HCT116 (cell line): ENCODE measurements at regions not wholly inside any gene's neighbourhood (a gene's known extent, or its start where the extent isn't known, plus 50 kb on each side); places are given as distances from the start of the nearest gene placed in this dataset.

Experiments used
- ATAC-seq: fragments of 200-7000 bp; cut with Tn5 transposase; 2 replicates; pipeline ENCODE4 v1.9.1; 2020; ENCODE audit warnings: mild to moderate bottlenecking, moderate library complexity
- BruUV-seq: library from RNA; stranded (reverse); fragments of 400-500 nt; replicated peaks from 2 replicates; lab custom pipeline; 2021; lab: Mats Ljungman, UMichigan
- CTCF ChIA-PET: fragments of 300-600 bp; sonication (Branson Sonifier 250); formaldehyde crosslinking; loops from one replicate; lab custom pipeline; 2021; ENCODE audit warnings: antibody characterized with exemption; lab: Charles Lee
- POLR2A ChIA-PET: fragments of 300-600, 350-600 bp; sonication (Branson Sonifier 250); formaldehyde crosslinking; loops from one replicate; lab custom pipeline; 2021; ENCODE audit warnings: antibody characterized with exemption; lab: Charles Lee
- RAD21 ChIA-PET, 2 experiments: fragments of 300-600 bp; sonication (Branson Sonifier 250); formaldehyde crosslinking; loops; one replicate each; lab custom pipeline; 2023; ENCODE audit warnings: low total read pairs in 2 of 2; ENCODE audit not compliant: uncharacterized antibody in 2 of 2, unreplicated experiment in 2 of 2, low non-redundant PET in 1 of 2; lab: Charles Lee
- DNase-seq: peaks from one replicate; pipeline ENCODE4 v3.0.0-alpha.2; 2010; ENCODE audit warnings: low read depth, low spot score
- H2AFZ ChIP-seq: fragments of 200-600 bp; shearing (Covaris generic), sonication (generic); 2 replicates; pipeline ENCODE4 v1.6.1; 2017; ENCODE audit warnings: low read depth, mixed run types, mixed read lengths, antibody characterized with exemption, low read length; ENCODE audit not compliant: poor library complexity, severe bottlenecking
- H3K27ac ChIP-seq: 2 replicates; pipeline ENCODE4 v1.5.1; 2012; ENCODE audit warnings: low read depth, low read length
- H3K27me3 ChIP-seq: fragments of 200-600 bp; sonication (generic); 2 replicates; pipeline ENCODE4 v1.6.1; 2016; ENCODE audit warnings: mixed run types, low read length, mixed read lengths; ENCODE audit not compliant: insufficient read depth
- H3K36me3 ChIP-seq, 2 experiments: fragments of 200-500 bp in 1 of 2; fragments of 200-600 bp in 1 of 2; sonication (Bioruptor generic) in 1 of 2; sonication (generic) in 1 of 2; 2 replicates each; pipeline versions ENCODE4 v1.5.1 to v1.6.1; 2014 to 2016; ENCODE audit warnings: low read length in 2 of 2, inconsistent platforms in 1 of 2, mixed read lengths in 1 of 2, mixed run types in 1 of 2; ENCODE audit not compliant: insufficient read depth in 2 of 2, control insufficient read depth in 1 of 2
- H3K4me1 ChIP-seq, 2 experiments: fragments of 200-600 bp in 1 of 2; sonication (generic) in 1 of 2; 2 replicates each; pipeline versions ENCODE4 v1.5.1 to v1.6.1; 2012 to 2017; ENCODE audit warnings: low read length in 2 of 2, inconsistent platforms in 1 of 2, mild to moderate bottlenecking in 1 of 2, mixed read lengths in 1 of 2, mixed run types in 1 of 2, moderate library complexity in 1 of 2; ENCODE audit not compliant: insufficient read depth in 2 of 2, control insufficient read depth in 1 of 2
- H3K4me2 ChIP-seq: fragments of 200-600 bp; sonication (generic); 2 replicates; pipeline ENCODE4 v1.6.1; 2017; ENCODE audit warnings: mixed run types, low read length, mixed read lengths
- H3K4me3 ChIP-seq, 2 experiments: fragments of 200-600 bp in 1 of 2; sonication (generic) in 1 of 2; replicated peaks in 1 of 2; 2 replicates each; pipeline ENCODE4 v1.5.1; 2011 to 2016; ENCODE audit warnings: low read length in 2 of 2, control low read depth in 1 of 2, low read depth in 1 of 2, mild to moderate bottlenecking in 1 of 2, mixed read lengths in 1 of 2, mixed run types in 1 of 2
- H3K79me2 ChIP-seq: fragments of 200-600 bp; sonication (generic); 2 replicates; pipeline ENCODE4 v1.6.1; 2017; ENCODE audit warnings: mild to moderate bottlenecking, mixed run types, low read length, moderate library complexity, mixed read lengths; ENCODE audit not compliant: insufficient read depth
- H3K9ac ChIP-seq: fragments of 200-600 bp; sonication (generic); 2 replicates; pipeline ENCODE4 v1.6.1; 2016; ENCODE audit warnings: low read length, mixed read lengths
- H3K9me2 ChIP-seq: fragments of 200-600 bp; sonication (generic), shearing (Covaris generic); 2 replicates; pipeline ENCODE4 v1.6.1; 2017; ENCODE audit warnings: mixed run types, mild to moderate bottlenecking, moderate library complexity; ENCODE audit not compliant: insufficient read depth
- H3K9me3 ChIP-seq, 2 experiments: fragments of 200-500 bp in 1 of 2; fragments of 200-600 bp in 1 of 2; sonication (Bioruptor generic) in 1 of 2; sonication (generic) in 1 of 2; 2 replicates each; pipeline ENCODE4 v1.6.1; 2014 to 2017; ENCODE audit warnings: low read length in 2 of 2, mixed read lengths in 2 of 2, inconsistent platforms in 1 of 2, low read depth in 1 of 2, mild to moderate bottlenecking in 1 of 2, mixed run types in 1 of 2, moderate library complexity in 1 of 2; ENCODE audit not compliant: control insufficient read depth in 1 of 2, insufficient read depth in 1 of 2
- H4K20me1 ChIP-seq: fragments of 200-600 bp; sonication (generic), shearing (Covaris generic); 2 replicates; pipeline ENCODE4 v1.6.1; 2017; ENCODE audit warnings: mixed run types, mild to moderate bottlenecking, moderate library complexity; ENCODE audit not compliant: insufficient read depth
- ATF3 ChIP-seq: IDR thresholded peaks from 2 replicates; pipeline ENCODE4 v1.6.1; 2012
- CBX3 ChIP-seq: IDR thresholded peaks from 2 replicates; pipeline ENCODE4 v1.6.1; 2012; ENCODE audit warnings: low read depth
- CEBPB ChIP-seq: IDR thresholded peaks from 2 replicates; pipeline ENCODE4 v1.6.1; 2012; ENCODE audit warnings: low read depth
- EGR1 ChIP-seq: IDR thresholded peaks from 2 replicates; pipeline ENCODE4 v1.6.1; 2012; ENCODE audit warnings: low read depth
- EZH2phosphoT487 ChIP-seq: fragments of 200-600 bp; IDR thresholded peaks from 2 replicates; pipeline ENCODE4 v1.6.1; 2018; ENCODE audit warnings: antibody characterized with exemption, borderline replicate concordance
- FOSL1 ChIP-seq: IDR thresholded peaks from 2 replicates; pipeline ENCODE4 v1.6.1; 2012; ENCODE audit warnings: low read depth
- JUND ChIP-seq: IDR thresholded peaks from 2 replicates; pipeline ENCODE4 v1.6.1; 2012
- MAX ChIP-seq: IDR thresholded peaks from 2 replicates; pipeline ENCODE4 v1.6.1; 2012
- POLR2A ChIP-seq: IDR thresholded peaks from 2 replicates; pipeline ENCODE4 v1.7.0; 2011; ENCODE audit warnings: borderline replicate concordance; ENCODE audit not compliant: insufficient read depth, insufficient read length; ENCODE audit errors: extremely low read depth
- REST ChIP-seq: IDR thresholded peaks from 2 replicates; pipeline ENCODE4 v1.6.1; 2012; ENCODE audit warnings: low read depth
- SIN3A ChIP-seq: IDR thresholded peaks from 2 replicates; pipeline ENCODE4 v1.6.1; 2012; ENCODE audit warnings: low read depth
- SP1 ChIP-seq: IDR thresholded peaks from 2 replicates; pipeline ENCODE4 v1.6.1; 2012; ENCODE audit warnings: low read depth
- ZBTB33 ChIP-seq: IDR thresholded peaks from 2 replicates; pipeline ENCODE4 v1.6.1; 2011; ENCODE audit warnings: mild to moderate bottlenecking, low read length, moderate library complexity; ENCODE audit not compliant: insufficient replicate concordance; ENCODE audit errors: extremely low read depth
- intact Hi-C: fragments of 100-400 bp; cut with micrococcal nuclease; formaldehyde crosslinking; loops from 2 replicates; pipeline ENCODE4 v1.10.0; 2022

- TF ChIP-seq ZBTB33 = no peak
- TF ChIP-seq FOSL1 = no peak
- no peak for TF ChIP-seq ATF3
- TF ChIP-seq EZH2phosphoT487 = no peak
- TF ChIP-seq EGR1 = no peak
- TF ChIP-seq SIN3A = no peak
- TF ChIP-seq, all 23 proteins: peak for 0
These were observed 242.4 kb upstream of the CAMK1G start (continued) for GRCh38 chr1:209341146-209341545.

GRCh38 chr1:209341673-209342420, 241.7 kb upstream of the CAMK1G start:
- intact Hi-C loops = no loop called here
- ChIA-PET POLR2A (no interaction called here), RAD21 (no interaction called here), CTCF (no interaction called here)
- Histone ChIP-seq H2AFZ (no peak overlapping the region), H3K4me2 (no peak overlapping the region), H3K4me1 (no peaks in the 10 kb centered on the region), H3K9ac (no peak overlapping the region), H4K20me1 (no peaks in the 10 kb centered on the region), H3K27ac (no peak overlapping the region), H3K9me3 (no peaks in the 10 kb centered on the region), H3K36me3 (no peaks in the 10 kb centered on the region), H3K4me3 (no peak overlapping the region), H3K9me2 (no peaks in the 10 kb centered on the region), H3K79me2 (no peaks in the 10 kb centered on the region), H3K27me3 (peaks cover 30% of the 10 kb centered on the region)
- TF ChIP-seq JUND (no peak), SP1 (no peak), CBX3 (no peak), EZH2phosphoT487 (no peak), MAX (no peak), ZBTB33 (no peak), CEBPB (no peak), POLR2A (no peak), REST (no peak)
- ATAC-seq (no peak), DNase-seq (no peak)
- BruUV-seq = no TSS peak
